ENCODE measurements at regions not wholly inside any gene's neighbourhood (a gene's known extent, or its start where the extent isn't known, plus 50 kb on each side); places are given as distances from the start of the nearest gene placed in this dataset.

DNA sequence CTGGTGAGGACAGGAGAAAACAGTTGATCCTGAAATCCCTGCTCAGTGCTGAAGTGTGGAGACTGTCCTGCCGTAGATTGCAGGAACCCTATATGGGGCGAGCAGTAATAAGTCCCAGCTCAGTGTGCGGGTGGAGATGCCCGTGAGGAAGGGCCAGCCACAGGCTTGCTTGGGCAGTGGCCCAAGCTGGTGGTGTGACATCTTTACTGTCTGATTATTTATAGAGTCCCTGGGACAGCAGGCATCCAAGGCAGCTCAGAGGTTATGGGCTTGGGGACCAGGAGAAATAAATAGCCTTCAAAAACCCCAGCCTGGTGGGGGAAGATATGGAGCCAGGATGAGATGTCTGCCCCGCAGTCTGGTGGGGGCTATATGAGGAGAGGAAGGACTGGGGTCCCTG lies 170.7 kb upstream of the POU3F1 start:
- TF ChIP-seq, protein P1, sequence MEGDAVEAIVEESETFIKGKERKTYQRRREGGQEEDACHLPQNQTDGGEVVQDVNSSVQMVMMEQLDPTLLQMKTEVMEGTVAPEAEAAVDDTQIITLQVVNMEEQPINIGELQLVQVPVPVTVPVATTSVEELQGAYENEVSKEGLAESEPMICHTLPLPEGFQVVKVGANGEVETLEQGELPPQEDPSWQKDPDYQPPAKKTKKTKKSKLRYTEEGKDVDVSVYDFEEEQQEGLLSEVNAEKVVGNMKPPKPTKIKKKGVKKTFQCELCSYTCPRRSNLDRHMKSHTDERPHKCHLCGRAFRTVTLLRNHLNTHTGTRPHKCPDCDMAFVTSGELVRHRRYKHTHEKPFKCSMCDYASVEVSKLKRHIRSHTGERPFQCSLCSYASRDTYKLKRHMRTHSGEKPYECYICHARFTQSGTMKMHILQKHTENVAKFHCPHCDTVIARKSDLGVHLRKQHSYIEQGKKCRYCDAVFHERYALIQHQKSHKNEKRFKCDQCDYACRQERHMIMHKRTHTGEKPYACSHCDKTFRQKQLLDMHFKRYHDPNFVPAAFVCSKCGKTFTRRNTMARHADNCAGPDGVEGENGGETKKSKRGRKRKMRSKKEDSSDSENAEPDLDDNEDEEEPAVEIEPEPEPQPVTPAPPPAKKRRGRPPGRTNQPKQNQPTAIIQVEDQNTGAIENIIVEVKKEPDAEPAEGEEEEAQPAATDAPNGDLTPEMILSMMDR (IDR thresholded peaks at IDR 0.05): no peak
- no peak for TF ChIP-seq EZH2 (IDR thresholded peaks at IDR 0.05)
- TF ChIP-seq EZH2phosphoT487 (IDR thresholded peaks at IDR 0.05): no peak
